Cardiac muscle cell (in vitro differentiated cells and primary cell): ENCODE measurements at regions not wholly inside any gene's neighbourhood (a gene's known extent, or its start where the extent isn't known, plus 50 kb on each side); places are given as distances from the start of the nearest gene placed in this dataset.
A peak's percentile ranks its signal among the peaks of the same experiment; 100 is the strongest.

Experiments used
- DNase-seq, 2 donors: peaks; one replicate each; pipeline versions ENCODE4 v3.0.0 to v3.0.0-alpha.2; 2010 to 2017; ENCODE audit warnings: low read depth in 1 of 2, low spot score in 1 of 2
- H3K27ac ChIP-seq: fragments of 200-600 bp; sonication (generic); 2 replicates; pipeline ENCODE4 v1.5.1; 2016
- H3K27me3 ChIP-seq: fragments of 200-600 bp; sonication (generic); 2 replicates; pipeline ENCODE4 v1.6.0; 2016; ENCODE audit warnings: control low read depth
- H3K36me3 ChIP-seq: fragments of 200-600 bp; sonication (generic); 2 replicates; pipeline ENCODE4 v1.5.1; 2016; ENCODE audit warnings: control low read depth
- H3K4me1 ChIP-seq: fragments of 200-600 bp; sonication (generic); 2 replicates; pipeline ENCODE4 v1.8.1; 2017; ENCODE audit warnings: low read depth, mild to moderate bottlenecking, mixed run types
- H3K4me3 ChIP-seq: fragments of 200-600 bp; sonication (generic); 2 replicates; pipeline ENCODE4 v1.5.1; 2016; ENCODE audit warnings: mild to moderate bottlenecking
- H3K9me3 ChIP-seq: fragments of 200-600 bp; sonication (generic); 2 replicates; pipeline ENCODE4 v1.5.1; 2017; ENCODE audit warnings: low read depth, mild to moderate bottlenecking, control low read depth
- TF ChIP-seq, protein P1 (sequence below): IDR thresholded peaks from 2 replicates; pipeline ENCODE4 v1.5.1; 2012; ENCODE audit warnings: low read depth, mild to moderate bottlenecking, low read length

DNA sequence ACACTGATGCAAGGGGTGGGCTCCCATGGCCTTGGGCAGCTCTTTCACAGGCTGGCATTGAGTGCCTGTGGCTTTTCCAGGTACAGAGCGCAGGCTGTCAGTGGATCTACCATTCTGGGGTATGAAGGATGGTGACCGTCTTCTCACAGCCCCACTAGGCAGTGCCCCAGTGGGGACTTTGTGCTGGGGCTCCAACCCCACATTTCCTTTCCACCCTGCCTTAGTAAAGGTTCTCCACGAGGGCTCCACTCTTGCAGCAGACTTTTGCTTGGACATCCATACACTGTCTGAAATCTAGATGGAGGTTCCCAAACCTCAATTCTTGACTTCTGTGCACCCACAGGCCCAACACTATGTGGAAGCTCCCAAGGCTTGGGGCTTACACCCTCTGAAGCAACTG, 107.9 kb upstream of the ECI2 start:
- H3K4me1 ChIP-seq: no peaks in the 10 kb centered on the region
- H3K36me3 ChIP-seq: no peaks in the 10 kb centered on the region
- no peaks in the 10 kb centered on the region for H3K9me3 ChIP-seq
- DNase-seq: no peak
- TF ChIP-seq, protein P1, sequence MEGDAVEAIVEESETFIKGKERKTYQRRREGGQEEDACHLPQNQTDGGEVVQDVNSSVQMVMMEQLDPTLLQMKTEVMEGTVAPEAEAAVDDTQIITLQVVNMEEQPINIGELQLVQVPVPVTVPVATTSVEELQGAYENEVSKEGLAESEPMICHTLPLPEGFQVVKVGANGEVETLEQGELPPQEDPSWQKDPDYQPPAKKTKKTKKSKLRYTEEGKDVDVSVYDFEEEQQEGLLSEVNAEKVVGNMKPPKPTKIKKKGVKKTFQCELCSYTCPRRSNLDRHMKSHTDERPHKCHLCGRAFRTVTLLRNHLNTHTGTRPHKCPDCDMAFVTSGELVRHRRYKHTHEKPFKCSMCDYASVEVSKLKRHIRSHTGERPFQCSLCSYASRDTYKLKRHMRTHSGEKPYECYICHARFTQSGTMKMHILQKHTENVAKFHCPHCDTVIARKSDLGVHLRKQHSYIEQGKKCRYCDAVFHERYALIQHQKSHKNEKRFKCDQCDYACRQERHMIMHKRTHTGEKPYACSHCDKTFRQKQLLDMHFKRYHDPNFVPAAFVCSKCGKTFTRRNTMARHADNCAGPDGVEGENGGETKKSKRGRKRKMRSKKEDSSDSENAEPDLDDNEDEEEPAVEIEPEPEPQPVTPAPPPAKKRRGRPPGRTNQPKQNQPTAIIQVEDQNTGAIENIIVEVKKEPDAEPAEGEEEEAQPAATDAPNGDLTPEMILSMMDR: no peak
- H3K27me3 ChIP-seq: no peaks in the 10 kb centered on the region
- H3K27ac ChIP-seq: no peak overlapping the region
- no peak overlapping the region for H3K4me3 ChIP-seq

DNA sequence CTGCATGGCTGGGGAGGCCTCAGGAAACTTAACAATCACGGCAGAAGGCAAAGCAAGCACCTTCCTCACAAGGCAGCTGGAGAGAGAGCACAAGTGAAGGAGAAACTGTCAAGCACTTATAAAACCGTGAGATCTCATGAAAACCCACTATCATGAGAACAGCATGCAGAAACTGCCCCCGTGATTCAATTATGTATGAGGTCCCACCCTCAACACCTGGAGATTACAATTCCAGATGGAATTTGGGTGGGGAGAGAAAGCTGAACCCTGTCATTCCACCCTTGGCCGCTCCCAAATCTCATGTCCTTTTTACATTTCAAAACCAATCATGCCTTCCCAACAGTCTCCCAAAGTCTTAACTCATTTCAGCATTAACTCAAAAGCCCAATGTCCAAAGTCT, 107.2 kb upstream of the ECI2 start:
- TF ChIP-seq, protein P1: no peak
- no peaks in the 10 kb centered on the region for H3K36me3 ChIP-seq
- H3K27ac ChIP-seq: no peak overlapping the region
- H3K27me3 ChIP-seq: no peaks in the 10 kb centered on the region
- no peak for DNase-seq
- H3K9me3 ChIP-seq: no peaks in the 10 kb centered on the region
- no peaks in the 10 kb centered on the region for H3K4me1 ChIP-seq
- no peak overlapping the region for H3K4me3 ChIP-seq

DNA sequence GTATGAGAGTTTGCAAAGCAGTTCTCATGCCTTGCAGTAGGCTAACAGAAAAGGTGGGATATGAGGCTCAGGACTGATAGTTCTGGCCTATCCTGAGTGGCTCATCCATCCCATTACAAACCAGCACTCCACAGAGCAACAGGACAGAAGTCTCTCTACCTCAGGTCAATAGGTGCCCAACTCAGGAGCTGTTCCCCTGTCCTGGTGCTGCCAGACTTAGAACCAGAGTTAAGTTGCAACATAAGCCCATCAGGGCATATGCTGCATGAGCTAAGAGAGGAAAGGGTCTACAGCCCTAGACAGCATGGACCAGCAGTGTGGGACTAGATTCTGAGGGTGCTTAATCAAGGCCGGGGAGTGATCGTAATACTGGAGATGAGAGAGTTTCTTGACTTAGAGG, 104.8 kb upstream of the ECI2 start:
- no peaks in the 10 kb centered on the region for H3K36me3 ChIP-seq
- H3K27me3 ChIP-seq: no peaks in the 10 kb centered on the region
- H3K4me1 ChIP-seq: no peaks in the 10 kb centered on the region
- no peak overlapping the region for H3K27ac ChIP-seq
- H3K9me3 ChIP-seq: no peaks in the 10 kb centered on the region
- no peak for DNase-seq
- TF ChIP-seq, protein P1: no peak
- no peak overlapping the region for H3K4me3 ChIP-seq

DNA sequence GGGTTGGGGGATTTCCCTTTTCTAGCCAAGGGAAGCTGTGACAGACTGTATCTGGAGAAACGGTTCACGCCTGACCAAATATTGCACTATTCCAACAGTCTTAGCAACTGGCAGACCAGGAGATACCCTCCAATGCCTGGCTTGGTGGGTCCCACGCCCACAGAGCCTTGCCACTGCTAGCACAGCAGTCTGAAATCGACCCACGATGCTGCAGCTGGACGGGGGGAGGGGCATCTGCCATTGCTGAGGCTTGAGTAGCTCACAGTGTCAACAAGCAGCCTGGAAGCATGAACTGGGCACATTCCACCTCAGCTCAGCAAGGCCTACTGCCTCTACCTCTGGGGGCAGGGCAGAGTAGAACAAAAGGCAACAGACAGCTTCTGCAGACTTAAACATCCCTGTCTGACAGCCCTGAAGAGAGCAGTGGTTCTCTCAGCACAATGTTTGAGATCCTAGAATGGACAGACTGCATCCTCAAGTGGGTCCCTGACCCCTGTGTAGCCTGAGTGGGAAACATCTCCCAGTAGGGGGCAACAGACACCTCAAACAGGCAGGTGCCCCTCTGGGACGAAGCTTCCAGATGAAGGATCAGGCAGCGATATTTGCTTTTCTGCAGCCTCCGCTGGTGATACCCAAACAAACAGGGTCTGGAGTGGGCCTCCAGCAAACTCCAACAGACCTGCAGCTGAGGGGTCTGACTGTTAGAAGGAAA, 89.9 kb upstream of the ECI2 start:
- peak overlapping the region; percentile 82 for H3K27ac ChIP-seq
- H3K27me3 ChIP-seq: no peaks in the 10 kb centered on the region
- peaks cover 23% of the 10 kb centered on the region for H3K4me1 ChIP-seq
- DNase-seq: peak in 1 of 2 donors; percentile 36
- no peak overlapping the region for H3K4me3 ChIP-seq
- H3K36me3 ChIP-seq: no peaks in the 10 kb centered on the region
- H3K9me3 ChIP-seq: no peaks in the 10 kb centered on the region
- TF ChIP-seq, protein P1: no peak

DNA sequence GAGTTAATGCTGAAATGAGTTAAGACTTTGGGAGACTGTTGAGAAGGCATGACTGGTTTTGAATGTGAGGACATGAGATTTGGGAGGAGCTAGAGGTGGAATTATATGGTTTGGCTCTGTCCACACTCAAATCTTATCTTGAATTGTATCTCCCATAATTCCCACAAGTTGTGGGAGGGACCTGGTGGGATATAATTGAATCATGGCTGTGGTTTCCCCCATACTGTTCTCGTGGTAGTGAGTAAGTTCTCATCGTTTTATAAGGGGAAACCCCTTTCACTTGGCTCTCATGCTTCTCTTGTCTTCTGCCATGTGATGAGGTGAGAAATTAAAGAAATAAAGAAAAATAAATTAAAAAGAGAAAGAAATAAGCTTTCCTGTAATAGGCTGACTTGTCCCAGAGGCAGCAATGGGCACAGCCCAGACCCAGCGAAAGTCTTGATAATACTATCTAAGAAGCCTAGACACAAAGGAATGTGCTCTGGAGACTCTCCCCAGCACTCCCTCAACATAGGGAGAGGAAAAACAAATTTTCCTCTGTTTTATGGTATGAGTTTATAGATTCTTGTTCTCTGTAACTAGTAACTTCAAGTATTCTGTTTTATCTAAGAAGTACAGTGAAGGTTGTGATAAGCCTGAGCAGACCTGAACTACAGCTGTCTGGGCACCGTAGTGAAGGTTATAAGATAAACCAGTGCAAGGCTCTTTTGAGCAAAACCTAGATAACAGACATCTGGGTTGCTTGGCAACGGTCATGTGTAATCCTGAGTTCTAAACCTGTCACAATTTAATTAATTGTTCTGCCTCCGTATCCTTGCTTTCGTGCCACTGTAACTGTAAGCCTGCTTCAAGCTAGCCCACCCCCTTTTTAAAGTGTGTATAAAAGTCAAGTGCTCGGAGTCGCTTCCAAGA, 88.9 kb upstream of the ECI2 start:
- Histone ChIP-seq H3K27ac (peak overlapping the region; percentile 82), H3K27me3 (no peaks in the 10 kb centered on the region)
- TF ChIP-seq, protein P1: no peak

More for the DNA sequence above, 88.9 kb upstream of the ECI2 start:
- Histone ChIP-seq H3K9me3 (no peaks in the 10 kb centered on the region), H3K4me3 (no peak overlapping the region), H3K4me1 (peaks cover 20% of the 10 kb centered on the region), H3K36me3 (no peaks in the 10 kb centered on the region)
- peak; percentile 58 to 71 for DNase-seq
